IMR-90 (cell line): ENCODE measurements at regions not wholly inside any gene's neighbourhood (a gene's known extent, or its start where the extent isn't known, plus 50 kb on each side); places are given as distances from the start of the nearest gene placed in this dataset.
A peak's percentile ranks its signal among the peaks of the same experiment; 100 is the strongest.

Source experiments
- ATAC-seq: fragments of 200-7000 bp; cut with Tn5 transposase; 2 replicates; pipeline ENCODE4 v1.9.1; 2020; ENCODE audit warnings: low read depth, mild to moderate bottlenecking, moderate library complexity
- BruUV-seq: library from RNA; stranded (reverse); fragments of 400-500 nt; replicated peaks from 2 replicates; lab custom pipeline; 2021; lab: Mats Ljungman, UMichigan
- CTCF ChIA-PET: fragments of 300-600 bp; formaldehyde crosslinking; extraction: SDS; loops from one replicate; lab custom pipeline; 2021; ENCODE audit warnings: antibody characterized with exemption; lab: Yijun Ruan, JAX
- POLR2A ChIA-PET: fragments of 300-600 bp; sonication (Branson Sonifier 250); formaldehyde crosslinking; loops from one replicate; lab custom pipeline; 2022; ENCODE audit warnings: antibody characterized with exemption; ENCODE audit not compliant: unreplicated experiment; lab: Charles Lee
- DNase-seq: peaks from one replicate; pipeline ENCODE4 v3.0.0; 2013
- H2AFZ ChIP-seq: replicated peaks from 2 replicates; pipeline ENCODE3; 2013; ENCODE audit warnings: low read length, mild to moderate bottlenecking; ENCODE audit not compliant: poor library complexity
- H2AK5ac ChIP-seq: 2 replicates; pipeline ENCODE4 v1.6.1; 2013; ENCODE audit warnings: low read depth, low read length, inconsistent platforms
- H2AK9ac ChIP-seq: replicated peaks from 2 replicates; pipeline ENCODE3; 2013; ENCODE audit warnings: mild to moderate bottlenecking, low read depth, low read length, moderate library complexity; ENCODE audit not compliant: poor library complexity
- H2BK120ac ChIP-seq: 2 replicates; pipeline ENCODE4 v1.6.1; 2013; ENCODE audit warnings: low read depth, low read length, inconsistent platforms
- H2BK15ac ChIP-seq: 3 replicates; pipeline ENCODE4 v1.6.1; 2013; ENCODE audit warnings: low read depth, low read length, inconsistent platforms
- H2BK20ac ChIP-seq: 2 replicates; pipeline ENCODE4 v1.6.1; 2013; ENCODE audit warnings: low read depth, mild to moderate bottlenecking, inconsistent platforms, low read length, moderate library complexity
- H2BK5ac ChIP-seq: 2 replicates; pipeline ENCODE4 v1.6.1; 2013; ENCODE audit warnings: mild to moderate bottlenecking, low read depth, low read length, inconsistent platforms; ENCODE audit not compliant: poor library complexity, severe bottlenecking
- H3K14ac ChIP-seq: replicated peaks from 2 replicates; pipeline ENCODE4 v1.6.1; 2013; ENCODE audit warnings: low read depth, low read length, inconsistent platforms
- H3K18ac ChIP-seq: 2 replicates; pipeline ENCODE4 v1.6.1; 2013; ENCODE audit warnings: low read depth, low read length, control low read depth
- H3K23ac ChIP-seq: 2 replicates; pipeline ENCODE4 v1.6.1; 2013; ENCODE audit warnings: low read depth, low read length, inconsistent platforms
- H3K27ac ChIP-seq: 2 replicates; pipeline ENCODE4 v1.5.1; 2013; ENCODE audit warnings: mild to moderate bottlenecking, control low read depth, low read length; ENCODE audit not compliant: insufficient read depth
- H3K27me3 ChIP-seq: 2 replicates; pipeline ENCODE4 v1.6.1; 2013; ENCODE audit warnings: low read length; ENCODE audit not compliant: control insufficient read depth, insufficient read depth
- H3K36me3 ChIP-seq: 2 replicates; pipeline ENCODE4 v1.6.1; 2013; ENCODE audit warnings: low read length, mixed read lengths; ENCODE audit not compliant: control insufficient read depth, insufficient read depth
- H3K4ac ChIP-seq: 2 replicates; pipeline ENCODE4 v1.6.1; 2013; ENCODE audit warnings: low read depth, low read length, inconsistent platforms
- H3K4me1 ChIP-seq: 2 replicates; pipeline ENCODE4 v1.6.1; 2013; ENCODE audit warnings: low read length, mixed read lengths; ENCODE audit not compliant: control insufficient read depth, insufficient read depth
- H3K4me2 ChIP-seq: 2 replicates; pipeline ENCODE4 v1.6.1; 2013; ENCODE audit warnings: low read depth, mild to moderate bottlenecking, control low read depth, low read length, moderate library complexity
- H3K4me3 ChIP-seq: 2 replicates; pipeline ENCODE4 v1.5.1; 2013; ENCODE audit warnings: low read depth, mild to moderate bottlenecking, control low read depth, low read length, moderate library complexity; ENCODE audit not compliant: insufficient read depth
- H3K56ac ChIP-seq: 2 replicates; pipeline ENCODE4 v1.6.1; 2013; ENCODE audit warnings: low read length, inconsistent platforms; ENCODE audit not compliant: insufficient read depth; ENCODE audit errors: extremely low read depth
- H3K79me1 ChIP-seq, 2 experiments: 2 replicates each; pipeline ENCODE4 v1.6.1; 2013; ENCODE audit warnings: low read length in 2 of 2, inconsistent platforms in 1 of 2, low read depth in 1 of 2
- H3K9ac ChIP-seq: 2 replicates; pipeline ENCODE4 v1.6.1; 2013; ENCODE audit warnings: low read depth, low read length, control low read depth
- H3K9me1 ChIP-seq: 2 replicates; pipeline ENCODE4 v1.6.1; 2013; ENCODE audit warnings: low read length, inconsistent platforms; ENCODE audit not compliant: insufficient read depth
- H3K9me3 ChIP-seq: 2 replicates; pipeline ENCODE4 v1.6.1; 2013; ENCODE audit warnings: low read length; ENCODE audit not compliant: control insufficient read depth, insufficient read depth
- H4K20me1 ChIP-seq: 2 replicates; pipeline ENCODE4 v1.6.1; 2013; ENCODE audit warnings: low read length, inconsistent platforms; ENCODE audit not compliant: insufficient read depth
- H4K5ac ChIP-seq: 2 replicates; pipeline ENCODE4 v1.6.1; 2013; ENCODE audit warnings: mild to moderate bottlenecking, low read depth, low read length, control low read depth
- H4K8ac ChIP-seq, 2 experiments: 2 replicates each; pipeline ENCODE4 v1.6.1; 2013; ENCODE audit warnings: low read depth in 2 of 2, low read length in 2 of 2, control low read depth in 1 of 2, inconsistent platforms in 1 of 2
- H4K91ac ChIP-seq: 2 replicates; pipeline ENCODE4 v1.6.1; 2013; ENCODE audit warnings: low read depth, low read length, inconsistent platforms; ENCODE audit not compliant: insufficient read depth
- BHLHE40 ChIP-seq: fragments of 150-350 bp; IDR thresholded peaks from 2 replicates; pipeline ENCODE4 v1.6.1; 2016; ENCODE audit warnings: mild to moderate bottlenecking, low read depth, low read length
- CHD1 ChIP-seq: IDR thresholded peaks from 2 replicates; pipeline ENCODE4 v1.6.1; 2012; ENCODE audit warnings: low read depth, low read length, improper control_type of control experiment
- CTCF ChIP-seq: conservative IDR thresholded peaks from 2 replicates; pipeline ENCODE4 v1.5.1; 2012; ENCODE audit warnings: mild to moderate bottlenecking, low read depth, low read length, improper control_type of control experiment
- ELK1 ChIP-seq: fragments of 150-350 bp; IDR thresholded peaks from 2 replicates; pipeline ENCODE4 v1.6.1; 2016; ENCODE audit warnings: low read depth, mild to moderate bottlenecking, low read length, moderate library complexity, borderline replicate concordance
- FOS ChIP-seq: fragments of 150-350 bp; IDR thresholded peaks from 2 replicates; pipeline ENCODE4 v1.6.1; 2016; ENCODE audit warnings: low read depth, low read length
- MAFK ChIP-seq: IDR thresholded peaks from 2 replicates; pipeline ENCODE4 v1.6.1; 2012; ENCODE audit warnings: low read depth, low read length, improper control_type of control experiment
- MAZ ChIP-seq: IDR thresholded peaks from 2 replicates; pipeline ENCODE4 v1.6.1; 2012; ENCODE audit warnings: low read depth, mild to moderate bottlenecking, low read length, improper control_type of control experiment, moderate library complexity, borderline replicate concordance
- NFE2L2 ChIP-seq: fragments of 150-350 bp; IDR thresholded peaks from 2 replicates; pipeline ENCODE4 v1.6.1; 2016; ENCODE audit warnings: low read depth, mild to moderate bottlenecking, low read length
- POLR2A ChIP-seq: IDR thresholded peaks from 2 replicates; pipeline ENCODE4 v1.6.1; 2012; ENCODE audit warnings: mild to moderate bottlenecking, low read depth, low read length
- RAD21 ChIP-seq: IDR thresholded peaks from 2 replicates; pipeline ENCODE4 v1.6.1; 2012; ENCODE audit warnings: low read length, improper control_type of control experiment
- RCOR1 ChIP-seq: IDR thresholded peaks from 2 replicates; pipeline ENCODE4 v1.6.1; 2012; ENCODE audit warnings: mild to moderate bottlenecking, low read length, improper control_type of control experiment; ENCODE audit not compliant: insufficient replicate concordance
- RFX5 ChIP-seq: IDR thresholded peaks from 2 replicates; pipeline ENCODE4 v1.8.0; 2012; ENCODE audit warnings: low read depth, mild to moderate bottlenecking, low read length, moderate library complexity
- WGBS, 2 experiments: methylation state at CpG; one replicate each; pipeline versions ENCODE4 v1.1.5 to v1.1.7; 2013; ENCODE audit warnings: missing lambda C conversion rate in 2 of 2; ENCODE audit not compliant: insufficient read length in 1 of 2; ENCODE audit errors: extremely low coverage in 2 of 2; 5-methylcytosine and 5-hydroxymethylcytosine counted together
- dilution Hi-C: fragments of 300-500 bp; cut with HindIII; formaldehyde crosslinking; loops from one replicate; pipeline ENCODE4 v1.14.3; 2018; ENCODE audit warnings: low sequenced_read_pairs; ENCODE audit not compliant: unreplicated experiment
- in situ Hi-C: fragments of 300-500 bp; cut with MboI; formaldehyde crosslinking; loops from 3 replicates; pipeline ENCODE4 v1.14.3; 2019; ENCODE audit warnings: low sequenced_read_pairs, inconsistent platforms, mixed read lengths
- intact Hi-C: fragments of 100-400 bp; cut with micrococcal nuclease; formaldehyde crosslinking; loops from 2 replicates; pipeline ENCODE4 v1.10.0; 2022
- TF ChIP-seq, protein P1 (sequence below): fragments of 150-350 bp; IDR thresholded peaks from 2 replicates; pipeline ENCODE4 v1.6.1; 2017; ENCODE audit warnings: mild to moderate bottlenecking, antibody characterized with exemption, low read length, low read depth

- H3K9me1 ChIP-seq = no peaks in the 10 kb centered on the region
- H3K9ac ChIP-seq = no peak overlapping the region
- TF ChIP-seq RAD21 (no peak), RCOR1 (no peak), NFE2L2 (no peak), MAFK (no peak), ELK1 (no peak), RFX5 (no peak), FOS (no peak), BHLHE40 (no peak), MAZ (no peak), CHD1 (no peak), POLR2A (no peak), CTCF (no peak)
- TF ChIP-seq, protein P1, sequence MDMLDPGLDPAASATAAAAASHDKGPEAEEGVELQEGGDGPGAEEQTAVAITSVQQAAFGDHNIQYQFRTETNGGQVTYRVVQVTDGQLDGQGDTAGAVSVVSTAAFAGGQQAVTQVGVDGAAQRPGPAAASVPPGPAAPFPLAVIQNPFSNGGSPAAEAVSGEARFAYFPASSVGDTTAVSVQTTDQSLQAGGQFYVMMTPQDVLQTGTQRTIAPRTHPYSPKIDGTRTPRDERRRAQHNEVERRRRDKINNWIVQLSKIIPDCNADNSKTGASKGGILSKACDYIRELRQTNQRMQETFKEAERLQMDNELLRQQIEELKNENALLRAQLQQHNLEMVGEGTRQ = no peak
- no peak overlapping the region for H2AK9ac ChIP-seq
- no peak overlapping the region for H3K14ac ChIP-seq
- no peak overlapping the region for H2AK5ac ChIP-seq
- H4K8ac ChIP-seq = no peak overlapping the region
- intact Hi-C loops (loop anchor here (5.0 kb wide), 1 partner anchor 52 kb away; no protein-coding TSS in a partner anchor), in situ Hi-C loops (no loop called here), dilution Hi-C loops (no loop called here)
- peaks cover 3% of the 10 kb centered on the region; the same call in 1 of the 2 replicates for H3K27me3 ChIP-seq
- H3K36me3 ChIP-seq = no peaks in the 10 kb centered on the region
- H3K4me1 ChIP-seq = no peaks in the 10 kb centered on the region
- H3K18ac ChIP-seq = no peak overlapping the region
- no TSS peak for BruUV-seq
- no peak overlapping the region for H2BK20ac ChIP-seq
- no peak overlapping the region for H3K4me3 ChIP-seq
- peak overlapping the region; percentile 90 for H3K4me2 ChIP-seq
- no peak overlapping the region for H3K23ac ChIP-seq
- H3K4ac ChIP-seq = no peak overlapping the region
- no peak overlapping the region for H2BK120ac ChIP-seq
- no CpG with 5 or more reads among the region's 2 CpGs for WGBS, 2 experiments
- H2AFZ ChIP-seq = peak overlapping the region; percentile 24
- ChIA-PET CTCF (no interaction called here), POLR2A (no interaction called here)
- H4K91ac ChIP-seq = no peak overlapping the region
- no peak overlapping the region for H2BK15ac ChIP-seq
- DNase-seq (no peak), ATAC-seq (no peak)
- no peaks in the 10 kb centered on the region for H3K79me1 ChIP-seq
- no peaks in the 10 kb centered on the region for H4K20me1 ChIP-seq
- no peak overlapping the region for H3K56ac ChIP-seq
- no peaks in the 10 kb centered on the region for H3K9me3 ChIP-seq
- no peak overlapping the region for H3K27ac ChIP-seq
- no peak overlapping the region for H2BK5ac ChIP-seq
- H4K5ac ChIP-seq = no peak overlapping the region
Measured at GRCh38 chr6:28659250-28659566, 133.5 kb downstream of the GPX5 start.
